Panc1 (cell line): ENCODE measurements at regions not wholly inside any gene's neighbourhood (a gene's known extent, or its start where the extent isn't known, plus 50 kb on each side); places are given as distances from the start of the nearest gene placed in this dataset.

Experiments
- CTCF ChIP-seq: fragments of 450-650 bp; IDR thresholded peaks from 2 replicates; pipeline ENCODE4 v1.5.1; 2017; ENCODE audit warnings: mild to moderate bottlenecking
- POLR2AphosphoS5 ChIP-seq: IDR thresholded peaks from 2 replicates; pipeline ENCODE4 v1.6.1; 2012; ENCODE audit warnings: mild to moderate bottlenecking, low read depth, low read length, moderate library complexity
- REST ChIP-seq, 2 experiments: IDR thresholded peaks; 2 replicates each; pipeline ENCODE4 v1.6.1; 2011 to 2012; ENCODE audit warnings: low read depth in 2 of 2, control low read depth in 1 of 2, low read length in 1 of 2, mild to moderate bottlenecking in 1 of 2, moderate library complexity in 1 of 2; ENCODE audit not compliant: insufficient read depth in 1 of 2

GRCh38 chr17:72590882-72591281 is 470.1 kb downstream of the SOX9 start:
- TF ChIP-seq CTCF = no peak
- TF ChIP-seq REST (IDR thresholded peaks at IDR 0.05; ENCODE audit: insufficient read depth in 1 of 2, low read depth in 2 of 2, low read length in 1 of 2) = no peak
- TF ChIP-seq POLR2AphosphoS5 = no peak
